Upper lobe of left lung (tissue), 6 donors: ENCODE measurements at regions not wholly inside any gene's neighbourhood (a gene's known extent, or its start where the extent isn't known, plus 50 kb on each side); places are given as distances from the start of the nearest gene placed in this dataset.

Experiments
- ATAC-seq, 2 donors: fragments of 200-7000 bp; cut with Tn5 transposase; one replicate each; pipeline ENCODE4 v1.9.1; 2022; ENCODE audit warnings: mild to moderate bottlenecking in 2 of 2, moderate library complexity in 2 of 2; ENCODE audit not compliant: low FRiP score in 2 of 2
- DNase-seq, 2 donors: peaks; one replicate each; pipeline ENCODE4 v3.0.0-alpha.2; 2019 to 2020
- H3K27ac ChIP-seq, 4 donors: fragments of 200-600 bp; sonication (generic); one replicate each; pipeline ENCODE4 v1.5.1; 2016 to 2019
- H3K27me3 ChIP-seq, 4 donors: fragments of 200-600 bp; sonication (generic); one replicate each; pipeline ENCODE4 v1.5.1; 2017 to 2019
- H3K36me3 ChIP-seq, 4 donors: fragments of 200-600 bp; sonication (generic); one replicate each; pipeline ENCODE4 v1.5.1; 2016 to 2019
- H3K4me1 ChIP-seq, 4 donors: fragments of 200-600 bp; sonication (generic); one replicate each; pipeline ENCODE4 v1.5.1; 2018 to 2019
- H3K4me3 ChIP-seq, 4 donors: fragments of 200-600 bp; sonication (generic); one replicate each; pipeline ENCODE4 v1.5.1; 2017 to 2019; ENCODE audit warnings: mild to moderate bottlenecking in 2 of 4, moderate library complexity in 1 of 4
- H3K9me3 ChIP-seq, 4 donors: fragments of 200-600 bp; sonication (generic); one replicate each; pipeline ENCODE4 v1.5.1; 2018 to 2019
- CTCF ChIP-seq, 6 experiments: fragments of 450-650 bp in 4 of 6; fragments of 200-600 bp in 2 of 6; sonication (generic) in 2 of 6; IDR thresholded peaks; one replicate each; pipeline ENCODE4 v1.5.1; 2016 to 2019; ENCODE audit warnings: antibody characterized with exemption in 6 of 6
- EP300 ChIP-seq, 4 donors: sonication (generic); formaldehyde crosslinking; IDR thresholded peaks; one replicate each; pipeline ENCODE4 v1.5.1; 2017; ENCODE audit warnings: antibody characterized with exemption in 4 of 4, control low read depth in 2 of 4
- POLR2A ChIP-seq, 4 donors: fragments of 450-650 bp; IDR thresholded peaks; one replicate each; pipeline ENCODE4 v1.5.1; 2016 to 2017; ENCODE audit warnings: antibody characterized with exemption in 4 of 4, mild to moderate bottlenecking in 2 of 4
- POLR2AphosphoS5 ChIP-seq, 2 donors: sonication (generic); formaldehyde crosslinking; IDR thresholded peaks; one replicate each; pipeline ENCODE4 v1.5.1; 2017; ENCODE audit warnings: antibody characterized with exemption in 2 of 2
- WGBS, 2 donors: methylation state at CpG; one replicate each; pipeline ENCODE4 v1.1.5; 2017 to 2018; 5-methylcytosine and 5-hydroxymethylcytosine counted together
- donor health status: DM: no; HTN: no; CAD: no; lungs with moderate emphysema.
- donor health status: DM: no; HTN: yes; CAD: no; lungs with severe emphysema.

DNA sequence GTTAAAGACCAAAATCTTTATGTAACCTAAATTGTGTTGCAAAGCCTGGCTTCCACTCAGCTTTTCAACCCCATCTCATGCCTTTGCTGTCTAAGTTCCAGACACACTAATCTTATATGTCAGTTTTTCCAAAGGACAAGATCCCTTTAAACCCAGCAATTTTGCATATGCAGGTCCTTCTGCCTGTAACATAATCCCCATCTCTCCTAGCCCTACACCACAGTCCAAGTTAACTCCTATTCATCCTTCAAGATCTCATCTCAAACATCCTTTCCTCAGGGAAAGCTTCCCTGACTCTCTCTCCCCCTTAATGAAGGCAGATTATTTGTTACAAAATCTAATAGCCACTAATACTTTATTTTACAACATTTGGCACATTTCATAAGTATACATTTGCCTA, 366.3 kb downstream of the PLPP3 start:
- DNase-seq (no peak), ATAC-seq (no peak)
- Histone ChIP-seq H3K36me3 (no peaks in the 10 kb centered on the region), H3K27ac (no peak overlapping the region), H3K27me3 (no peaks in the 10 kb centered on the region), H3K4me3 (no peak overlapping the region), H3K9me3 (no peaks in the 10 kb centered on the region), H3K4me1 (no peaks in the 10 kb centered on the region)
- no peak for TF ChIP-seq POLR2A (IDR thresholded peaks at IDR 0.05)
- TF ChIP-seq CTCF (IDR thresholded peaks at IDR 0.05): no peak
- no peak for TF ChIP-seq POLR2AphosphoS5 (IDR thresholded peaks at IDR 0.05)
- TF ChIP-seq EP300 (IDR thresholded peaks at IDR 0.05): no peak

DNA sequence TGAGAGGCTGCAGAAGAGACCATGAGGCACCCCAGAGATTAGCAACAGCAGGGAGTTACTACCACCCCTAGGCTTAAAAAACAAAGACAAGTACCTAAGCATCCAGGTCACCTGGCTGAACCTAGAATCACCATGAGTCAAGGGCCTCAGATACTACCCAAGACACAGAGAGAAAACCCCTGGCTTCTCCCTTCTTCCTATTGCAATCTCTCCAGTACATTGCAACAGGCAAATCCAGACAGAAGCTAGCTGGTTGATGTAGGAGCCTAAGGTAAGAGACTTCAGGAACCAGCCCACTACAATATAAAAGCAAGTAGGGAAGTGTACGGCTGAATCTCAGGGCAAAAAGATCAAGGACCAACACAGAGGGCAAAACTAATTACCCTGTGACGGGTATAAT, 367.2 kb downstream of the PLPP3 start:
- Histone ChIP-seq H3K27ac (no peak overlapping the region), H3K4me1 (no peaks in the 10 kb centered on the region), H3K9me3 (peaks cover 0 to 6% (median 0%) of the 10 kb centered on the region in 4 donors), H3K4me3 (no peak overlapping the region), H3K36me3 (no peaks in the 10 kb centered on the region), H3K27me3 (no peaks in the 10 kb centered on the region)
- no peak for ATAC-seq
- 95 to 97% methylated on average over 2 of the region's 2 CpGs for WGBS, 2 donors
- no peak for DNase-seq
- TF ChIP-seq POLR2AphosphoS5 (IDR thresholded peaks at IDR 0.05) (no peak), EP300 (IDR thresholded peaks at IDR 0.05) (no peak), CTCF (IDR thresholded peaks at IDR 0.05) (no peak), POLR2A (IDR thresholded peaks at IDR 0.05) (no peak)

GRCh38 chr1:56206391-56206790, 373.0 kb downstream of the PLPP3 start:
- TF ChIP-seq POLR2A (IDR thresholded peaks at IDR 0.05) (no peak), EP300 (IDR thresholded peaks at IDR 0.05) (no peak), POLR2AphosphoS5 (IDR thresholded peaks at IDR 0.05) (no peak), CTCF (IDR thresholded peaks at IDR 0.05) (no peak)
- H3K4me1 ChIP-seq: no peaks in the 10 kb centered on the region
- ATAC-seq (no peak), DNase-seq (no peak)
- no peak overlapping the region for H3K27ac ChIP-seq
- no peak overlapping the region for H3K4me3 ChIP-seq
- H3K9me3 ChIP-seq: peaks cover 0 to 13% (median 0%) of the 10 kb centered on the region in 4 donors
- no peaks in the 10 kb centered on the region for H3K36me3 ChIP-seq
- 94 to 100% methylated on average over 2 of the region's 2 CpGs for WGBS, 2 donors
- H3K27me3 ChIP-seq: no peaks in the 10 kb centered on the region

- Histone ChIP-seq H3K9me3 (peaks cover 0 to 13% (median 0%) of the 10 kb centered on the region in 4 donors), H3K4me1 (no peaks in the 10 kb centered on the region), H3K4me3 (no peak overlapping the region), H3K27me3 (no peaks in the 10 kb centered on the region), H3K27ac (no peak overlapping the region), H3K36me3 (no peaks in the 10 kb centered on the region)
- DNase-seq (no peak), ATAC-seq (no peak)
- no peak for TF ChIP-seq POLR2A (IDR thresholded peaks at IDR 0.05)
- no peak for TF ChIP-seq POLR2AphosphoS5 (IDR thresholded peaks at IDR 0.05)
- TF ChIP-seq EP300 (IDR thresholded peaks at IDR 0.05): no peak
- TF ChIP-seq CTCF (IDR thresholded peaks at IDR 0.05): no peak
- 77 to 93% methylated on average over 1 of the region's 1 CpG for WGBS, 2 donors
These were observed 375.2 kb downstream of the PLPP3 start for GRCh38 chr1:56204206-56204605.

GRCh38 chr1:56202796-56203492, 376.4 kb downstream of the PLPP3 start:
- no peak overlapping the region for H3K27ac ChIP-seq
- peaks cover 0 to 13% (median 0%) of the 10 kb centered on the region in 4 donors for H3K9me3 ChIP-seq
- no peaks in the 10 kb centered on the region for H3K36me3 ChIP-seq
- 69 to 84% methylated on average over 5 of the region's 5 CpGs for WGBS, 2 donors
- peak in 1 of 2 donors; percentile 14 for ATAC-seq
- no peaks in the 10 kb centered on the region for H3K27me3 ChIP-seq
- DNase-seq: no peak
- no peaks in the 10 kb centered on the region for H3K4me1 ChIP-seq
- H3K4me3 ChIP-seq: no peak overlapping the region
- TF ChIP-seq POLR2AphosphoS5 (IDR thresholded peaks at IDR 0.05): no peak
- TF ChIP-seq CTCF (IDR thresholded peaks at IDR 0.05): no peak
- no peak for TF ChIP-seq EP300 (IDR thresholded peaks at IDR 0.05)
